Ishikawa (cell line): ENCODE measurements at regions not wholly inside any gene's neighbourhood (a gene's known extent, or its start where the extent isn't known, plus 50 kb on each side); places are given as distances from the start of the nearest gene placed in this dataset.

Experiments used
- CEBPB ChIP-seq: IDR thresholded peaks from 2 replicates; pipeline ENCODE4 v1.6.1; 2012
- CREB1 ChIP-seq: IDR thresholded peaks from 2 replicates; pipeline ENCODE4 v1.6.1; 2012; ENCODE audit warnings: low read depth
- EGR1 ChIP-seq: IDR thresholded peaks from 2 replicates; pipeline ENCODE4 v1.6.1; 2012
- EP300 ChIP-seq: IDR thresholded peaks from 2 replicates; pipeline ENCODE4 v1.6.1; 2012; ENCODE audit warnings: borderline replicate concordance
- FOXM1 ChIP-seq: IDR thresholded peaks from 2 replicates; pipeline ENCODE4 v1.6.1; 2012; ENCODE audit warnings: low read depth, borderline replicate concordance
- MAX ChIP-seq: IDR thresholded peaks from 2 replicates; pipeline ENCODE4 v1.6.1; 2012
- RAD21 ChIP-seq: IDR thresholded peaks from 2 replicates; pipeline ENCODE4 v1.6.1; 2012; ENCODE audit warnings: low read depth
- REST ChIP-seq: IDR thresholded peaks from 2 replicates; pipeline ENCODE4 v1.6.1; 2012; ENCODE audit warnings: low read depth, mild to moderate bottlenecking
- TAF1 ChIP-seq: IDR thresholded peaks from 2 replicates; pipeline ENCODE4 v1.6.1; 2012; ENCODE audit warnings: low read depth, mild to moderate bottlenecking
- TCF12 ChIP-seq: IDR thresholded peaks from 2 replicates; pipeline ENCODE4 v1.6.1; 2012; ENCODE audit warnings: low read depth
- YY1 ChIP-seq: IDR thresholded peaks from 2 replicates; pipeline ENCODE4 v1.6.1; 2012; ENCODE audit warnings: low read depth
- ZBTB7A ChIP-seq: IDR thresholded peaks from 2 replicates; pipeline ENCODE4 v1.6.1; 2012; ENCODE audit warnings: low read depth

- TF ChIP-seq EGR1 (no peak), MAX (no peak), CEBPB (no peak), CREB1 (no peak), ZBTB7A (no peak), YY1 (no peak), RAD21 (no peak), TAF1 (no peak), EP300 (no peak), TCF12 (no peak), FOXM1 (no peak), REST (no peak)
Measured at GRCh38 chr18:78510091-78510490, 469.5 kb upstream of the SALL3 start.
